ENCODE measurements at regions not wholly inside any gene's neighbourhood (a gene's known extent, or its start where the extent isn't known, plus 50 kb on each side); places are given as distances from the start of the nearest gene placed in this dataset.

- ChIA-PET POLR2A (interaction anchor here (1.1 kb wide), 1 partner anchor 146 kb away, joined by 4 read pairs; no protein-coding TSS in a partner anchor), CTCF (interaction anchor here (1.6 kb wide), 1 partner anchor 13 kb away, joined by 4 read pairs; no protein-coding TSS in a partner anchor)
- TF ChIP-seq CTCF (IDR thresholded peaks at IDR 0.05; ENCODE audit: insufficient read depth, low read depth, low read length) = no peak
- no peaks in the 10 kb centered on the region for H3K36me3 ChIP-seq (ENCODE audit: control insufficient read depth, insufficient read depth, low read length)
- H3K27me3 ChIP-seq (ENCODE audit: control insufficient read depth, insufficient read depth, low read length) = no peaks in the 10 kb centered on the region
- no peak for DNase-seq (ENCODE audit: low read depth)
- H3K4me3 ChIP-seq (ENCODE audit: low read depth, low read length) = no peak overlapping the region
Observed at GRCh38 chr1:87885278-87886025, 556.8 kb downstream of the LMO4 start.

GRCh38 chr1:87887100-87887499 lies 558.4 kb downstream of the LMO4 start:
- H3K36me3 ChIP-seq (ENCODE audit: control insufficient read depth, insufficient read depth, low read length) = no peaks in the 10 kb centered on the region
- ChIA-PET CTCF (interaction anchor here (1.6 kb wide), 1 partner anchor 12 kb away, joined by 4 read pairs; no protein-coding TSS in a partner anchor), POLR2A (interaction anchor here (0.6 kb wide), 1 partner anchor 48 kb away, joined by 3 read pairs; no protein-coding TSS in a partner anchor)
- no peaks in the 10 kb centered on the region for H3K27me3 ChIP-seq (ENCODE audit: control insufficient read depth, insufficient read depth, low read length)
- TF ChIP-seq CTCF (IDR thresholded peaks at IDR 0.05; ENCODE audit: insufficient read depth, low read depth, low read length) = no peak
- DNase-seq (ENCODE audit: low read depth) = no peak
- no peak overlapping the region for H3K4me3 ChIP-seq (ENCODE audit: low read depth, low read length)

GRCh38 chr1:87888446-87888845 lies 559.8 kb downstream of the LMO4 start:
- ChIA-PET CTCF (no interaction called here), POLR2A (no interaction called here)
- no peak for TF ChIP-seq CTCF (IDR thresholded peaks at IDR 0.05; ENCODE audit: insufficient read depth, low read depth, low read length)

GRCh38 chr1:87894062-87894461 lies 565.4 kb downstream of the LMO4 start:
- POLR2A ChIA-PET = no interaction called here
- Histone ChIP-seq H3K36me3 (ENCODE audit: control insufficient read depth, insufficient read depth, low read length) (no peaks in the 10 kb centered on the region), H3K27me3 (ENCODE audit: control insufficient read depth, insufficient read depth, low read length) (no peaks in the 10 kb centered on the region), H3K4me3 (ENCODE audit: low read depth, low read length) (no peak overlapping the region)
- no peak for DNase-seq (ENCODE audit: low read depth)
- CTCF ChIA-PET = interaction anchor here (0.7 kb wide), 1 partner anchor 17 kb away, joined by 4 read pairs; no protein-coding TSS in a partner anchor
- TF ChIP-seq CTCF (IDR thresholded peaks at IDR 0.05; ENCODE audit: insufficient read depth, low read depth, low read length) = no peak

More at GRCh38 chr1:87888446-87888845, 559.8 kb downstream of the LMO4 start:
- Histone ChIP-seq H3K36me3 (ENCODE audit: control insufficient read depth, insufficient read depth, low read length) (no peaks in the 10 kb centered on the region), H3K27me3 (ENCODE audit: control insufficient read depth, insufficient read depth, low read length) (no peaks in the 10 kb centered on the region), H3K4me3 (ENCODE audit: low read depth, low read length) (no peak overlapping the region)
- peak; percentile 91 for DNase-seq (ENCODE audit: low read depth)

- Histone ChIP-seq H3K4me3 (ENCODE audit: low read depth, low read length) (no peak overlapping the region), H3K27me3 (ENCODE audit: control insufficient read depth, insufficient read depth, low read length) (no peaks in the 10 kb centered on the region; the same call in 1 of the 2 replicates), H3K36me3 (ENCODE audit: control insufficient read depth, insufficient read depth, low read length) (no peaks in the 10 kb centered on the region)
- POLR2A ChIA-PET = no interaction called here
- DNase-seq (ENCODE audit: low read depth) = no peak
- no peak for TF ChIP-seq CTCF (IDR thresholded peaks at IDR 0.05; ENCODE audit: insufficient read depth, low read depth, low read length)
- CTCF ChIA-PET = interaction anchor here (1.7 kb wide), 1 partner anchor 56 kb away, joined by 8 read pairs; no protein-coding TSS in a partner anchor
Observed at GRCh38 chr1:87897481-87897880, 568.8 kb downstream of the LMO4 start.
